ENCODE measurements at regions not wholly inside any gene's neighbourhood (a gene's known extent, or its start where the extent isn't known, plus 50 kb on each side); places are given as distances from the start of the nearest gene placed in this dataset.

DNA sequence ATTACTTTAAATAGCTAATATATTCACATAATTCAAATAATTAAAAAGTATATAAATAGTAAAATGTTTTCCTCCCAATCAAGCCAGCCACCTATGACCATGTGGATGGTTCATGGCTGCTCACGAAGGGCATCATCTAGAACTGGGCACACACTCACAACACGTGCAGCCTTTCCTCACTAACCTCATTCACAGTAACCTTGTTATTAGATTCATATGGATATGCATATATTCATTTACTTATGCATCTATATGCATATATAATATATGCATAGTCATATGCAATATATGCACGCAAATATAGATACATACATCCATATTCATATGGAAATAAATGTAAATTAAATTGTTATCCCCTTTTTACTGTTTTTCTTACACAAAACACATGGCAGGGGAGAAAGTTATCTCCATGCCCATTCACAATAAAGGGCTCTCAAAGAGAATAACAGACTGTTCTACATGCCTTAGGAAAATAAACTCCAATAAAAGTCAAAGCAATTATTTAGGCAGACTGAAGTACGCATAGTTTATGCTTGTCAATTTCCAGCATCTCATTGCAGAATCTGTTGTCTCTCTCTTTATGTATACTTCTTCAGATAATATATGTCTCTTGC lies 163.9 kb upstream of the ADGRL3 start:
- Histone ChIP-seq H3K4me1 (ENCODE audit: insufficient read depth) (no peaks in the 10 kb centered on the region), H3K79me2 (replicated peaks; ENCODE audit: insufficient read depth) (no peaks in the 10 kb centered on the region), H3K36me3 (ENCODE audit: insufficient read depth) (no peaks in the 10 kb centered on the region), H3K27ac (ENCODE audit: low read depth) (no peak overlapping the region), H2AFZ (no peak overlapping the region), H3K9me2 (ENCODE audit: insufficient read depth) (peaks cover 4% of the 10 kb centered on the region; the same call in 1 of the 2 replicates), H3F3A (replicated peaks; ENCODE audit: low read depth) (no peaks in the 10 kb centered on the region), H3K27me3 (ENCODE audit: insufficient read depth) (no peaks in the 10 kb centered on the region), H3K4me3 (no peak overlapping the region), H4K20me1 (replicated peaks; ENCODE audit: insufficient read depth) (no peaks in the 10 kb centered on the region), H3K4me2 (no peak overlapping the region)
- H3K9me3 Mint-ChIP-seq: peaks cover 2% of the 10 kb centered on the region; the same call in 1 of the 3 replicates
- peaks cover under 1% of the 10 kb centered on the region; the same call in 1 of the 3 replicates for H3K4me1 Mint-ChIP-seq
- ATAC-seq: no peak
- no peak for TF ChIP-seq ZNF114 (CRISPR knock-in tag; IDR thresholded peaks at IDR 0.05)
- TF ChIP-seq CTCF (conservative IDR thresholded peaks at IDR 0.05; ENCODE audit: low read depth in 2 of 2): no peak
- TF ChIP-seq EZH2phosphoT487 (IDR thresholded peaks at IDR 0.05; ENCODE audit: unreplicated experiment): no peak
- TF ChIP-seq ZNF331 (CRISPR knock-in tag; IDR thresholded peaks at IDR 0.05; ENCODE audit: low read depth): no peak
- no peak for TF ChIP-seq JUNB (IDR thresholded peaks at IDR 0.05; ENCODE audit: unreplicated experiment)
- no peak for TF ChIP-seq NANOG (IDR thresholded peaks at IDR 0.05; ENCODE audit: borderline replicate concordance)
- TF ChIP-seq ZNF462 (CRISPR knock-in tag; IDR thresholded peaks at IDR 0.05): no peak
- TF ChIP-seq STAT1 (IDR thresholded peaks at IDR 0.05; ENCODE audit: unreplicated experiment): no peak
- no peak for TF ChIP-seq POLR2AphosphoS5 (IDR thresholded peaks at IDR 0.05; ENCODE audit: low read depth)
- TF ChIP-seq, protein P1, sequence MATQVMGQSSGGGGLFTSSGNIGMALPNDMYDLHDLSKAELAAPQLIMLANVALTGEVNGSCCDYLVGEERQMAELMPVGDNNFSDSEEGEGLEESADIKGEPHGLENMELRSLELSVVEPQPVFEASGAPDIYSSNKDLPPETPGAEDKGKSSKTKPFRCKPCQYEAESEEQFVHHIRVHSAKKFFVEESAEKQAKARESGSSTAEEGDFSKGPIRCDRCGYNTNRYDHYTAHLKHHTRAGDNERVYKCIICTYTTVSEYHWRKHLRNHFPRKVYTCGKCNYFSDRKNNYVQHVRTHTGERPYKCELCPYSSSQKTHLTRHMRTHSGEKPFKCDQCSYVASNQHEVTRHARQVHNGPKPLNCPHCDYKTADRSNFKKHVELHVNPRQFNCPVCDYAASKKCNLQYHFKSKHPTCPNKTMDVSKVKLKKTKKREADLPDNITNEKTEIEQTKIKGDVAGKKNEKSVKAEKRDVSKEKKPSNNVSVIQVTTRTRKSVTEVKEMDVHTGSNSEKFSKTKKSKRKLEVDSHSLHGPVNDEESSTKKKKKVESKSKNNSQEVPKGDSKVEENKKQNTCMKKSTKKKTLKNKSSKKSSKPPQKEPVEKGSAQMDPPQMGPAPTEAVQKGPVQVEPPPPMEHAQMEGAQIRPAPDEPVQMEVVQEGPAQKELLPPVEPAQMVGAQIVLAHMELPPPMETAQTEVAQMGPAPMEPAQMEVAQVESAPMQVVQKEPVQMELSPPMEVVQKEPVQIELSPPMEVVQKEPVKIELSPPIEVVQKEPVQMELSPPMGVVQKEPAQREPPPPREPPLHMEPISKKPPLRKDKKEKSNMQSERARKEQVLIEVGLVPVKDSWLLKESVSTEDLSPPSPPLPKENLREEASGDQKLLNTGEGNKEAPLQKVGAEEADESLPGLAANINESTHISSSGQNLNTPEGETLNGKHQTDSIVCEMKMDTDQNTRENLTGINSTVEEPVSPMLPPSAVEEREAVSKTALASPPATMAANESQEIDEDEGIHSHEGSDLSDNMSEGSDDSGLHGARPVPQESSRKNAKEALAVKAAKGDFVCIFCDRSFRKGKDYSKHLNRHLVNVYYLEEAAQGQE (IDR thresholded peaks at IDR 0.05; ENCODE audit: unreplicated experiment): no peak
- TF ChIP-seq EZH2 (IDR thresholded peaks at IDR 0.05; ENCODE audit: low read depth, unreplicated experiment): no peak
- TF ChIP-seq CREB1 (CRISPR knock-in tag; IDR thresholded peaks at IDR 0.05; ENCODE audit: low read depth): no peak
- TF ChIP-seq, protein P2, sequence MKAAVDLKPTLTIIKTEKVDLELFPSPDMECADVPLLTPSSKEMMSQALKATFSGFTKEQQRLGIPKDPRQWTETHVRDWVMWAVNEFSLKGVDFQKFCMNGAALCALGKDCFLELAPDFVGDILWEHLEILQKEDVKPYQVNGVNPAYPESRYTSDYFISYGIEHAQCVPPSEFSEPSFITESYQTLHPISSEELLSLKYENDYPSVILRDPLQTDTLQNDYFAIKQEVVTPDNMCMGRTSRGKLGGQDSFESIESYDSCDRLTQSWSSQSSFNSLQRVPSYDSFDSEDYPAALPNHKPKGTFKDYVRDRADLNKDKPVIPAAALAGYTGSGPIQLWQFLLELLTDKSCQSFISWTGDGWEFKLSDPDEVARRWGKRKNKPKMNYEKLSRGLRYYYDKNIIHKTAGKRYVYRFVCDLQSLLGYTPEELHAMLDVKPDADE (IDR thresholded peaks at IDR 0.05): no peak
- peaks cover 3% of the 10 kb centered on the region; the same call in 1 of the 3 replicates for H3K36me3 Mint-ChIP-seq (ENCODE audit: low read depth)
- H3K4me3 Mint-ChIP-seq: no peak overlapping the region
- DNase-seq (ENCODE audit: low spot score): no peak
- H3K27me3 Mint-ChIP-seq (ENCODE audit: insufficient read depth, low read depth, poor library complexity): no peaks in the 10 kb centered on the region
- H3K27ac Mint-ChIP-seq: no peak overlapping the region
